ENCODE measurements at regions not wholly inside any gene's neighbourhood (a gene's known extent, or its start where the extent isn't known, plus 50 kb on each side); places are given as distances from the start of the nearest gene placed in this dataset.

- no peak overlapping the region for H3K27ac ChIP-seq (ENCODE audit: low read depth, low read length)
- no peak overlapping the region for H2AFZ ChIP-seq (ENCODE audit: low read depth, low read length)
- H3K9ac ChIP-seq (ENCODE audit: low read length) = no peak overlapping the region
- H3K27me3 ChIP-seq (ENCODE audit: insufficient read depth, low read length) = no peaks in the 10 kb centered on the region
- no peak for TF ChIP-seq EZH2 (IDR thresholded peaks at IDR 0.05; ENCODE audit: insufficient read depth, low read length)
- no peak for TF ChIP-seq CTCF (IDR thresholded peaks at IDR 0.05; ENCODE audit: insufficient read depth, low read depth, low read length)
- Mint-ChIP-seq H3K4me3 (ENCODE audit: unreplicated experiment) (no peak overlapping the region), H3K36me3 (ENCODE audit: low read depth, unreplicated experiment) (no peaks in the 10 kb centered on the region), H3K4me1 (ENCODE audit: low read depth, unreplicated experiment) (no peaks in the 10 kb centered on the region), H3K9me3 (ENCODE audit: unreplicated experiment) (no peaks in the 10 kb centered on the region), H3K27me3 (ENCODE audit: low read depth, unreplicated experiment) (no peaks in the 10 kb centered on the region), H3K27ac (ENCODE audit: unreplicated experiment) (no peak overlapping the region)
- H3K4me2 ChIP-seq (ENCODE audit: low read length) = no peak overlapping the region
- H3K36me3 ChIP-seq (ENCODE audit: insufficient read depth, low read length) = no peaks in the 10 kb centered on the region
- no peak for FAIRE-seq
- DNase-seq (ENCODE audit: low read depth) = no peak
- H3K79me2 ChIP-seq (ENCODE audit: insufficient read depth, low read length) = no peaks in the 10 kb centered on the region
- no peaks in the 10 kb centered on the region for H4K20me1 ChIP-seq (ENCODE audit: insufficient read depth, low read length)
- H3K4me3 ChIP-seq (ENCODE audit: insufficient read depth, low read depth, low read length) = no peak overlapping the region
- H3K4me1 ChIP-seq (ENCODE audit: insufficient read depth, low read length) = no peaks in the 10 kb centered on the region
- no peaks in the 10 kb centered on the region for H3K9me3 ChIP-seq (ENCODE audit: insufficient read depth, low read depth, low read length)
Observed at GRCh38 chr6:101113468-101114260, 232.5 kb upstream of the ASCC3 start.

GRCh38 chr6:101114703-101115102 is 233.6 kb upstream of the ASCC3 start:
- Histone ChIP-seq H3K9me3 (ENCODE audit: insufficient read depth, low read depth, low read length) (no peaks in the 10 kb centered on the region), H4K20me1 (ENCODE audit: insufficient read depth, low read length) (no peaks in the 10 kb centered on the region), H3K27ac (ENCODE audit: low read depth, low read length) (no peak overlapping the region), H3K79me2 (ENCODE audit: insufficient read depth, low read length) (no peaks in the 10 kb centered on the region), H3K27me3 (ENCODE audit: insufficient read depth, low read length) (no peaks in the 10 kb centered on the region), H3K4me3 (ENCODE audit: insufficient read depth, low read depth, low read length) (no peak overlapping the region), H3K36me3 (ENCODE audit: insufficient read depth, low read length) (no peaks in the 10 kb centered on the region), H3K9ac (ENCODE audit: low read length) (no peak overlapping the region), H2AFZ (ENCODE audit: low read depth, low read length) (no peak overlapping the region), H3K4me1 (ENCODE audit: insufficient read depth, low read length) (no peaks in the 10 kb centered on the region), H3K4me2 (ENCODE audit: low read length) (no peak overlapping the region)
- Mint-ChIP-seq H3K27me3 (ENCODE audit: low read depth, unreplicated experiment) (no peaks in the 10 kb centered on the region), H3K9me3 (ENCODE audit: unreplicated experiment) (no peaks in the 10 kb centered on the region), H3K36me3 (ENCODE audit: low read depth, unreplicated experiment) (no peaks in the 10 kb centered on the region), H3K27ac (ENCODE audit: unreplicated experiment) (no peak overlapping the region), H3K4me1 (ENCODE audit: low read depth, unreplicated experiment) (no peaks in the 10 kb centered on the region), H3K4me3 (ENCODE audit: unreplicated experiment) (no peak overlapping the region)
- TF ChIP-seq EZH2 (IDR thresholded peaks at IDR 0.05; ENCODE audit: insufficient read depth, low read length) = no peak
- TF ChIP-seq CTCF (IDR thresholded peaks at IDR 0.05; ENCODE audit: insufficient read depth, low read depth, low read length) = peak; percentile 52
- FAIRE-seq (no peak), DNase-seq (ENCODE audit: low read depth) (peak; percentile 17)

- no peak for DNase-seq (ENCODE audit: low read depth)
- H4K20me1 ChIP-seq (ENCODE audit: insufficient read depth, low read length) = no peaks in the 10 kb centered on the region
- Mint-ChIP-seq H3K36me3 (ENCODE audit: low read depth, unreplicated experiment) (no peaks in the 10 kb centered on the region), H3K4me3 (ENCODE audit: unreplicated experiment) (no peak overlapping the region), H3K27me3 (ENCODE audit: low read depth, unreplicated experiment) (no peaks in the 10 kb centered on the region), H3K27ac (ENCODE audit: unreplicated experiment) (no peak overlapping the region), H3K4me1 (ENCODE audit: low read depth, unreplicated experiment) (no peaks in the 10 kb centered on the region), H3K9me3 (ENCODE audit: unreplicated experiment) (no peaks in the 10 kb centered on the region)
- H2AFZ ChIP-seq (ENCODE audit: low read depth, low read length) = no peak overlapping the region
- H3K4me1 ChIP-seq (ENCODE audit: insufficient read depth, low read length) = no peaks in the 10 kb centered on the region
- no peak overlapping the region for H3K4me3 ChIP-seq (ENCODE audit: insufficient read depth, low read depth, low read length)
- no peaks in the 10 kb centered on the region for H3K79me2 ChIP-seq (ENCODE audit: insufficient read depth, low read length)
- H3K9ac ChIP-seq (ENCODE audit: low read length) = no peak overlapping the region
- no peaks in the 10 kb centered on the region for H3K36me3 ChIP-seq (ENCODE audit: insufficient read depth, low read length)
- no peak overlapping the region for H3K27ac ChIP-seq (ENCODE audit: low read depth, low read length)
- H3K9me3 ChIP-seq (ENCODE audit: insufficient read depth, low read depth, low read length) = no peaks in the 10 kb centered on the region
- no peak for FAIRE-seq
- no peak overlapping the region for H3K4me2 ChIP-seq (ENCODE audit: low read length)
- H3K27me3 ChIP-seq (ENCODE audit: insufficient read depth, low read length) = no peaks in the 10 kb centered on the region
- TF ChIP-seq EZH2 (IDR thresholded peaks at IDR 0.05; ENCODE audit: insufficient read depth, low read length) (no peak), CTCF (IDR thresholded peaks at IDR 0.05; ENCODE audit: insufficient read depth, low read depth, low read length) (no peak)
Observed at GRCh38 chr6:101116337-101116736, 235.2 kb upstream of the ASCC3 start.
